Activated T-cell treated with anti-CD3 and anti-CD28 coated beads, Interleukin-2, amount 50 U/mL, for 24 hours (primary cell): ENCODE measurements at regions not wholly inside any gene's neighbourhood (a gene's known extent, or its start where the extent isn't known, plus 50 kb on each side); places are given as distances from the start of the nearest gene placed in this dataset.

Experiments
- DNase-seq: peaks from one replicate; pipeline ENCODE4 v3.0.0-alpha.2; 2020
- H3K27ac Mint-ChIP-seq: 2 replicates; pipeline ENCODE4 v1.8.0; 2020; ENCODE audit warnings: mild to moderate bottlenecking, mixed read lengths
- H3K27me3 Mint-ChIP-seq: 2 replicates; pipeline ENCODE4 v1.8.0; 2020; ENCODE audit warnings: mixed read lengths
- H3K36me3 Mint-ChIP-seq: 2 replicates; pipeline ENCODE4 v1.8.0; 2020; ENCODE audit warnings: low read depth, mixed read lengths
- H3K4me1 Mint-ChIP-seq: 2 replicates; pipeline ENCODE4 v1.8.0; 2020; ENCODE audit warnings: low read depth, mixed read lengths
- H3K4me3 Mint-ChIP-seq: 2 replicates; pipeline ENCODE4 v1.8.0; 2020; ENCODE audit warnings: mild to moderate bottlenecking, moderate library complexity, mixed read lengths
- H3K9me3 Mint-ChIP-seq: 2 replicates; pipeline ENCODE4 v1.8.0; 2020; ENCODE audit warnings: mixed read lengths

GRCh38 chr2:10501451-10501961, 53.4 kb upstream of the ODC1 start:
- Mint-ChIP-seq H3K27me3 (peaks cover 5% of the 10 kb centered on the region), H3K4me1 (peaks cover 5% of the 10 kb centered on the region), H3K4me3 (no peak overlapping the region), H3K9me3 (no peaks in the 10 kb centered on the region), H3K27ac (no peak overlapping the region), H3K36me3 (no peaks in the 10 kb centered on the region)
- DNase-seq: peak; percentile 23

- H3K4me3 Mint-ChIP-seq: no peak overlapping the region
- no peaks in the 10 kb centered on the region for H3K9me3 Mint-ChIP-seq
- H3K27ac Mint-ChIP-seq: no peak overlapping the region
- H3K36me3 Mint-ChIP-seq: no peaks in the 10 kb centered on the region
- H3K4me1 Mint-ChIP-seq: peaks cover 5% of the 10 kb centered on the region
- DNase-seq: no peak
- H3K27me3 Mint-ChIP-seq: peaks cover 7% of the 10 kb centered on the region
Measured at GRCh38 chr2:10500601-10501361, 52.7 kb upstream of the ODC1 start.

- no peaks in the 10 kb centered on the region for H3K36me3 Mint-ChIP-seq
- peaks cover 8% of the 10 kb centered on the region for H3K27me3 Mint-ChIP-seq
- peaks cover 7% of the 10 kb centered on the region for H3K4me1 Mint-ChIP-seq
- no peaks in the 10 kb centered on the region for H3K9me3 Mint-ChIP-seq
- peak; percentile 15 for DNase-seq
- no peak overlapping the region for H3K4me3 Mint-ChIP-seq
- no peak overlapping the region for H3K27ac Mint-ChIP-seq
Measured at GRCh38 chr2:10499911-10500521, 51.9 kb upstream of the ODC1 start.

GRCh38 chr2:10499275-10499907, 51.3 kb upstream of the ODC1 start:
- Mint-ChIP-seq H3K27me3 (peaks cover 8% of the 10 kb centered on the region), H3K4me1 (peaks cover 9% of the 10 kb centered on the region), H3K9me3 (no peaks in the 10 kb centered on the region), H3K4me3 (no peak overlapping the region), H3K36me3 (no peaks in the 10 kb centered on the region), H3K27ac (no peak overlapping the region)
- no peak for DNase-seq

- Mint-ChIP-seq H3K27me3 (peaks cover 8% of the 10 kb centered on the region), H3K9me3 (no peaks in the 10 kb centered on the region), H3K27ac (no peak overlapping the region), H3K4me1 (peaks cover 16% of the 10 kb centered on the region), H3K4me3 (no peak overlapping the region), H3K36me3 (no peaks in the 10 kb centered on the region)
- DNase-seq: peak; percentile 16
Measured at GRCh38 chr2:10498525-10499274, 50.6 kb upstream of the ODC1 start.
